SJCRH30 (cell line): ENCODE measurements at regions not wholly inside any gene's neighbourhood (a gene's known extent, or its start where the extent isn't known, plus 50 kb on each side); places are given as distances from the start of the nearest gene placed in this dataset.

Source experiments
- DNase-seq, 2 experiments: peaks; one replicate each; pipeline ENCODE4 v3.0.0-alpha.2; 2015 to 2020
- H3K27ac ChIP-seq: fragments of 250-450 bp; sonication (Bioruptor Pico); 2 replicates; pipeline ENCODE4 v1.5.1; 2020; ENCODE audit warnings: mild to moderate bottlenecking, moderate library complexity
- H3K27me3 ChIP-seq: fragments of 250-450 bp; sonication (Bioruptor Pico); 2 replicates; pipeline ENCODE4 v1.5.1; 2020; ENCODE audit warnings: mild to moderate bottlenecking, moderate library complexity
- H3K36me3 ChIP-seq: fragments of 250-450 bp; sonication (Bioruptor Pico); 2 replicates; pipeline ENCODE4 v1.5.1; 2020; ENCODE audit warnings: mild to moderate bottlenecking, moderate library complexity
- H3K4me1 ChIP-seq: fragments of 250-450 bp; sonication (Bioruptor Pico); 2 replicates; pipeline ENCODE4 v1.5.1; 2020; ENCODE audit warnings: mild to moderate bottlenecking, moderate library complexity
- H3K4me3 ChIP-seq: fragments of 250-450 bp; sonication (Bioruptor Pico); 2 replicates; pipeline ENCODE4 v1.5.1; 2020; ENCODE audit warnings: mild to moderate bottlenecking, moderate library complexity
- H3K9me3 ChIP-seq: fragments of 250-450 bp; sonication (Bioruptor Pico); replicated peaks from 2 replicates; pipeline ENCODE4 v1.5.1; 2020; ENCODE audit warnings: mild to moderate bottlenecking, moderate library complexity

DNA sequence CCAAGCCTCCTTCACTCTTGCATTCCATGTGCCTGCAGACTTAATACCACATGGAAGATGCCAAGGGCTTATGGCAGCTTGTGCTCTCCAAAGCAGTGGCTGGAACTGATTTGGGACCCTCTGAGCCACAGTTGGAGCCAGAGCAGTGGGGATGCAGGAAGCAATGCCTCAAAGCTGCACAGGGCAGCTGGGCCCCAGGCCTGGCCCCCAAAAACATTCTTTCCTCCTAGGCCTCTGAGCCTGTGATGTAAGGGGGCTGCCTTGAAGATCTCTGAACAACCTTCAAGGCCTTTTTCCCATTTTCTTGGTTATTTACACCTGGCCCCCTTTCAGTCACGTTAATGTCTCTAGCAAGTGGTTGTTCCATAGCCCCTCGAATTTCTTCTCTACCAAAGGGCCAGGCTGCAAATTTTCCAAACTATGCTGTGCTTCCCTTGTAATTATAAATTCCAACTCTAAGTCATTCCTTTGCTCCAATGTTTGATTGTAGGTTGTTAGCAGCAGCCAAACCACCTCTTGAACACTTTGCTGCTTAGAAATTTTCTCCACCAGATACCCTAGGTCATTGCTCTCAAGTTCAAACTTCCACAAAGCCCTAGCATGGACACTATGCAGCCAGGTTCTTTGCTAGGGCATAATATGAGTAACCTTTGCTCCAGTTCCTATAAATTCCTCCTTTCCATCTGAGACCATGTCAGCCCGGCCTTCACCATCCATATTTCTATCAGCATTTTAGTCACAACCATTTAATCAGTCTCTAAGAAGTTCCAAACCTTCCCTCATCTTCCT, 245.0 kb upstream of the RBBP8 start:
- no peak for DNase-seq
- Histone ChIP-seq H3K4me1 (no peaks in the 10 kb centered on the region), H3K36me3 (no peaks in the 10 kb centered on the region), H3K4me3 (no peak overlapping the region), H3K27ac (no peak overlapping the region), H3K27me3 (no peaks in the 10 kb centered on the region), H3K9me3 (no peaks in the 10 kb centered on the region)

GRCh38 chr18:22688877-22689496, 244.1 kb upstream of the RBBP8 start:
- no peak overlapping the region for H3K27ac ChIP-seq
- H3K27me3 ChIP-seq = no peaks in the 10 kb centered on the region
- H3K36me3 ChIP-seq = no peaks in the 10 kb centered on the region
- H3K4me1 ChIP-seq = no peaks in the 10 kb centered on the region
- H3K9me3 ChIP-seq = no peaks in the 10 kb centered on the region
- no peak overlapping the region for H3K4me3 ChIP-seq
- no peak for DNase-seq

- Histone ChIP-seq H3K9me3 (no peaks in the 10 kb centered on the region), H3K27ac (no peak overlapping the region), H3K36me3 (no peaks in the 10 kb centered on the region), H3K27me3 (no peaks in the 10 kb centered on the region), H3K4me3 (no peak overlapping the region), H3K4me1 (no peaks in the 10 kb centered on the region)
- DNase-seq = no peak
Measured at GRCh38 chr18:22689712-22690111, 243.4 kb upstream of the RBBP8 start.

DNA sequence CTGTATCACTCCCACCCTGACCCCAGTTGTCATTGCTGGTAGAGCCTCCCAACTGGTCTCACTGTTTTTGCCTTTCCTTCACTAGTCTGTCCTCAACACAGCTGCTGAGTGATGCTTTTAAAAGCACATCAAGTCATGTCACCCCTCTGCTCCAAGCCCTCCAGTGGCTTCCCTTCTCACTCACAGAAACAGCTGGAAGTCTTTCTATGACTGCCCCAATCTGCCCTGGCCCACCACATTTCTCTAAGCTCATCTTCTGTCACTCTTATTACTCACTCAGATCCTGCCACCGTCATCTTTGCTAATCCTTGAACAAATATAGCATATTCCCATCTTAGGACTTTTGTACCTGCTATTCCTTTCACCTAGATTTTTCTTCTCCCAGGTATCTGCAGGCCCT, 242.6 kb upstream of the RBBP8 start:
- Histone ChIP-seq H3K36me3 (no peaks in the 10 kb centered on the region), H3K4me1 (no peaks in the 10 kb centered on the region), H3K27ac (no peak overlapping the region)

GRCh38 chr18:22691946-22692710, 241.0 kb upstream of the RBBP8 start:
- no peak overlapping the region for H3K27ac ChIP-seq
- H3K36me3 ChIP-seq = no peaks in the 10 kb centered on the region
- no peak for DNase-seq
- H3K4me3 ChIP-seq = no peak overlapping the region
- H3K9me3 ChIP-seq = no peaks in the 10 kb centered on the region
- H3K4me1 ChIP-seq = no peaks in the 10 kb centered on the region
- no peaks in the 10 kb centered on the region for H3K27me3 ChIP-seq

More for the DNA sequence above, 242.6 kb upstream of the RBBP8 start:
- Histone ChIP-seq H3K4me3 (no peak overlapping the region), H3K9me3 (no peaks in the 10 kb centered on the region), H3K27me3 (no peaks in the 10 kb centered on the region)
- DNase-seq = no peak

GRCh38 chr18:22694954-22695353, 238.2 kb upstream of the RBBP8 start:
- no peaks in the 10 kb centered on the region for H3K9me3 ChIP-seq
- no peak overlapping the region for H3K27ac ChIP-seq
- H3K36me3 ChIP-seq = no peaks in the 10 kb centered on the region
- no peaks in the 10 kb centered on the region for H3K27me3 ChIP-seq
- H3K4me3 ChIP-seq = no peak overlapping the region
- peak in 1 of 2 experiments; percentile 0 for DNase-seq
- H3K4me1 ChIP-seq = no peaks in the 10 kb centered on the region

DNA sequence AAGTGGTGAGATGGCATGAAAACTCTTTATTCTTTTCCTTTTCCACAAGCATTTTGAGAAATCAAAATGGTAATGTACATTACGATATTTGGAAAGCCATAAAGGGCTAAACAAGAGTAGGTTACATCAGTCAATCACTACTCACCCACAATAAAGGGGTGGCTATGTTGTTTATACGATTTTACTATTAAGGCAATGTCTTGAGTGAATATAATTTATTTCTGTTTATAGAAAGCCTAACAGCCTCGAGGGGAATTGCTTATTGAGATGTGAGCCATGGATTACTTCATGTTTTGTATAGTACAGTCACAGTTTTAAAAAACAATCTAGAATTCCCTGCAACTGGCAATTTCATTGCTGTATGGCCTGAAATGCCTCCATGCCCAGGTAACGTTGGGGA, 237.5 kb upstream of the RBBP8 start:
- Histone ChIP-seq H3K4me3 (no peak overlapping the region), H3K36me3 (no peaks in the 10 kb centered on the region), H3K9me3 (no peaks in the 10 kb centered on the region), H3K27me3 (no peaks in the 10 kb centered on the region), H3K27ac (no peak overlapping the region), H3K4me1 (no peaks in the 10 kb centered on the region)
- DNase-seq = no peak

DNA sequence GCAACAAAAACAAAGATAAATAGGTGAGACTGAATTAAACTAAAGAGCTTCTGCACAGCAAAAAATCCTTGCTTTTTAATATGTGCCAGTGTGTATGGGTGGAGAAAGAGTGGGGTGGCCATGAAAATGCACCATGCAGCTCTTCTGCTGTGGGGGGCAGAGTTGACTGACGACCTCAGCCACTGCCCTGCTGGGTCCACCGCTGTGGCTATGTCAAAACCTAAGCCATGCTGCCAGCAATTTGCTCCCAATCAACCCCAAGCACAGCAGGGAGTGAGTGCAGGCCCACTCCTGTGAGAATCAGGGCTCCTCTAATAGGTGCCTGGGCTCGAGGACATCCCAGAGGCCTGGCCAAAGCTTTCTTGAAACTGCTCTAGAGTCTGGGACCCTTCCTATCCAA, 235.6 kb upstream of the RBBP8 start:
- Histone ChIP-seq H3K27ac (no peak overlapping the region), H3K4me3 (no peak overlapping the region), H3K9me3 (no peaks in the 10 kb centered on the region), H3K36me3 (no peaks in the 10 kb centered on the region), H3K27me3 (no peaks in the 10 kb centered on the region), H3K4me1 (no peaks in the 10 kb centered on the region)
- DNase-seq = no peak

GRCh38 chr18:22698711-22699110, 234.4 kb upstream of the RBBP8 start:
- Histone ChIP-seq H3K27me3 (no peaks in the 10 kb centered on the region), H3K4me1 (no peaks in the 10 kb centered on the region), H3K36me3 (no peaks in the 10 kb centered on the region), H3K27ac (no peak overlapping the region), H3K4me3 (no peak overlapping the region), H3K9me3 (no peaks in the 10 kb centered on the region)
- DNase-seq = no peak

GRCh38 chr18:22699629-22700028, 233.5 kb upstream of the RBBP8 start:
- no peak for DNase-seq

GRCh38 chr18:22700920-22701319, 232.2 kb upstream of the RBBP8 start:
- DNase-seq = no peak
- no peaks in the 10 kb centered on the region for H3K4me1 ChIP-seq
- H3K27me3 ChIP-seq = no peaks in the 10 kb centered on the region
- no peaks in the 10 kb centered on the region for H3K9me3 ChIP-seq
- H3K36me3 ChIP-seq = no peaks in the 10 kb centered on the region
- H3K27ac ChIP-seq = no peak overlapping the region
- H3K4me3 ChIP-seq = no peak overlapping the region

More at GRCh38 chr18:22699629-22700028, 233.5 kb upstream of the RBBP8 start:
- no peak overlapping the region for H3K4me3 ChIP-seq
- H3K27ac ChIP-seq = no peak overlapping the region
- no peaks in the 10 kb centered on the region for H3K27me3 ChIP-seq
- H3K36me3 ChIP-seq = no peaks in the 10 kb centered on the region
- no peaks in the 10 kb centered on the region for H3K4me1 ChIP-seq
- H3K9me3 ChIP-seq = no peaks in the 10 kb centered on the region

- H3K4me1 ChIP-seq = no peaks in the 10 kb centered on the region
- no peaks in the 10 kb centered on the region for H3K27me3 ChIP-seq
- no peak for DNase-seq
- H3K9me3 ChIP-seq = no peaks in the 10 kb centered on the region
- no peaks in the 10 kb centered on the region for H3K36me3 ChIP-seq
- H3K27ac ChIP-seq = no peak overlapping the region
- H3K4me3 ChIP-seq = no peak overlapping the region
Measured at GRCh38 chr18:22701326-22701725, 231.8 kb upstream of the RBBP8 start.

GRCh38 chr18:22701795-22702194, 231.3 kb upstream of the RBBP8 start:
- H3K4me3 ChIP-seq = no peak overlapping the region
- H3K27ac ChIP-seq = no peak overlapping the region
- no peaks in the 10 kb centered on the region for H3K36me3 ChIP-seq
- H3K27me3 ChIP-seq = no peaks in the 10 kb centered on the region
- DNase-seq = no peak
- H3K9me3 ChIP-seq = no peaks in the 10 kb centered on the region
- no peaks in the 10 kb centered on the region for H3K4me1 ChIP-seq

GRCh38 chr18:22702806-22703205, 230.3 kb upstream of the RBBP8 start:
- no peak for DNase-seq
- no peaks in the 10 kb centered on the region for H3K27me3 ChIP-seq
- no peaks in the 10 kb centered on the region for H3K4me1 ChIP-seq
- H3K36me3 ChIP-seq = no peaks in the 10 kb centered on the region
- H3K27ac ChIP-seq = no peak overlapping the region
- no peaks in the 10 kb centered on the region for H3K9me3 ChIP-seq
- no peak overlapping the region for H3K4me3 ChIP-seq

DNA sequence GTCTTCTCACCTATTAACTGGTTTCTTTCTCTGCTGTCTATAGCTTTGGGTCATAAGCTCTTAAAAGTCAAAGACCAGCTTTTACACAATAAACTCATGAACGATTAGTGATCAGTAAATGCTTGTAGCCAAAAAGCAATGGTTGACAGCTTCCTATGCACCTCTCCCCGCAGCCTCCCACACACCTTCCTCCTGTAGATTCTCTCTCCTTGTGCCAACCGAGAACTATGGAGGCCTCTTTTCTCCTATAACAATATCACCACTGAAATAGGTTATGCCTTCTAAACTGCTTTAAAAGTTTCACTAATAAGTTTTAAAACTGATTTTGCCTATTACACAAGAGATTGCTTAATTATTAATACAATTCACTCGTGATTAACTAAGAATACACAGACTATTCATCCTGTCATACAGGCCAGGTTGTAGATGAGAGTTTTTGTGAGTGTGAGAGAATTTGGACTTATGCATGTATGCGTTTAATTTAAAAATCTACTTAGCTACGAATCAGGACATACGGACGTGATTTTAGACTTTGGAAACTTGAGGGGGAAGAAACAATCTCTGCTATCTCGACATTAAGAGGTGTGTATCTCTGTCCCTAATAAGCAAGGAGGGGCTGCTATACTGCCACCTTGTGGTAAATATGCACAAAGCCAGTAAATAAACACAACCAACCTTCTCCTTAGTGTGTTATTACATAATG, 229.1 kb upstream of the RBBP8 start:
- H3K27ac ChIP-seq = no peak overlapping the region
- H3K4me3 ChIP-seq = no peak overlapping the region
- no peaks in the 10 kb centered on the region for H3K4me1 ChIP-seq
- peak; percentile 8 to 50 for DNase-seq
- no peaks in the 10 kb centered on the region for H3K27me3 ChIP-seq
- no peaks in the 10 kb centered on the region for H3K36me3 ChIP-seq
- no peaks in the 10 kb centered on the region for H3K9me3 ChIP-seq
